K562 (cell line): ENCODE measurements at regions not wholly inside any gene's neighbourhood (a gene's known extent, or its start where the extent isn't known, plus 50 kb on each side); places are given as distances from the start of the nearest gene placed in this dataset.

Experiments
- ATAC-seq: fragments of 200-7000 bp; cut with Tn5 transposase; 3 replicates; pipeline ENCODE4 v1.9.1; 2020; ENCODE audit warnings: moderate library complexity
- BruUV-seq: library from RNA; stranded (reverse); fragments of 400-500 nt; replicated peaks from 2 replicates; lab custom pipeline; 2021; lab: Mats Ljungman, UMichigan
- CTCF ChIA-PET: fragments of 300-600 bp; formaldehyde crosslinking; extraction: SDS; loops from one replicate; lab custom pipeline; 2021; ENCODE audit warnings: low intra/inter-chr PET ratio; lab: Yijun Ruan, JAX
- POLR2A ChIA-PET: fragments of 300-600, 350-650 bp; sonication (Branson Sonifier 250); formaldehyde crosslinking; extraction: SDS; loops from one replicate; lab custom pipeline; 2021; ENCODE audit warnings: antibody characterized with exemption, inconsistent platforms; lab: Yijun Ruan, JAX
- DNase-seq, 4 experiments: peaks; one replicate each; pipeline versions ENCODE4 v3.0.0 to v3.0.0-alpha.2; 2011 to 2018; ENCODE audit warnings: low spot score in 3 of 4, mixed read lengths in 3 of 4; ENCODE audit errors: extremely low read depth in 1 of 4
- FAIRE-seq: peaks from 2 replicates; lab custom pipeline; 2011; peaks lifted over from hg19 to GRCh38; lab: Jason Lieb, UNC
- H2AFZ ChIP-seq: 2 replicates; pipeline ENCODE4 v1.6.0; 2011; ENCODE audit warnings: low read depth, low read length, control low read depth, inconsistent platforms
- H3K27ac ChIP-seq: fragments of 200-600 bp; 3 replicates; pipeline ENCODE4 v1.8.0; 2011; ENCODE audit warnings: low read depth, mild to moderate bottlenecking, control low read depth, inconsistent platforms, low read length, moderate library complexity, mixed read lengths; ENCODE audit errors: extremely low read depth
- H3K27me3 ChIP-seq, 2 experiments: fragments of 300-600 bp in 1 of 2; 2 replicates in 1 of 2; 3 replicates in 1 of 2; pipeline versions ENCODE4 v1.6.0 to v1.8.0; 2011; ENCODE audit warnings: inconsistent platforms in 2 of 2, low read length in 2 of 2, mild to moderate bottlenecking in 1 of 2, mixed read lengths in 1 of 2, moderate library complexity in 1 of 2; ENCODE audit not compliant: control insufficient read depth in 2 of 2, insufficient read depth in 2 of 2
- H3K36me3 ChIP-seq: fragments of 300-600 bp; 3 replicates; pipeline ENCODE4 v1.8.0; 2011; ENCODE audit warnings: mild to moderate bottlenecking, low read length, inconsistent platforms; ENCODE audit not compliant: control insufficient read depth, insufficient read depth
- H3K4me1 ChIP-seq, 2 experiments: fragments of 200-600 bp in 1 of 2; replicated peaks in 1 of 2; 2 replicates in 1 of 2; 3 replicates in 1 of 2; pipeline versions ENCODE4 v1.5.1 to v1.8.0; 2011; ENCODE audit warnings: inconsistent platforms in 2 of 2, low read length in 2 of 2, mild to moderate bottlenecking in 1 of 2, mixed read lengths in 1 of 2, moderate library complexity in 1 of 2; ENCODE audit not compliant: control insufficient read depth in 2 of 2, insufficient read depth in 2 of 2
- H3K4me2 ChIP-seq: 2 replicates; pipeline ENCODE4 v1.6.1; 2011; ENCODE audit warnings: low read length, control low read depth, inconsistent platforms, mixed read lengths; ENCODE audit not compliant: insufficient read depth
- H3K4me3 ChIP-seq: fragments of 200-600 bp; sonication (generic), shearing (Covaris generic); 2 replicates; pipeline ENCODE4 v1.5.1; 2016; ENCODE audit warnings: control low read depth, inconsistent platforms
- H3K79me2 ChIP-seq: fragments of 200-600 bp; 3 replicates; pipeline ENCODE4 v1.8.0; 2011; ENCODE audit warnings: low read length, inconsistent platforms; ENCODE audit not compliant: control insufficient read depth, insufficient read depth
- H3K9ac ChIP-seq, 2 experiments: 2 replicates each; pipeline versions ENCODE4 v1.6.0 to v1.6.1; 2011; ENCODE audit warnings: low read depth in 2 of 2, low read length in 2 of 2, control low read depth in 1 of 2, inconsistent platforms in 1 of 2, mild to moderate bottlenecking in 1 of 2, mixed read lengths in 1 of 2; ENCODE audit not compliant: insufficient read depth in 1 of 2
- H3K9me1 ChIP-seq: one replicate; pipeline ENCODE4 v1.6.0; 2011; ENCODE audit warnings: inconsistent platforms, mild to moderate bottlenecking, low read length, moderate library complexity; ENCODE audit not compliant: control insufficient read depth, insufficient read depth
- H3K9me3 ChIP-seq: replicated peaks from 2 replicates; pipeline ENCODE4 v1.5.1; 2011; ENCODE audit warnings: low read depth, low read length, inconsistent platforms; ENCODE audit not compliant: control insufficient read depth, insufficient read depth
- H4K20me1 ChIP-seq: replicated peaks from 2 replicates; pipeline ENCODE4 v1.6.1; 2011; ENCODE audit warnings: low read length, inconsistent platforms, mixed read lengths; ENCODE audit not compliant: control insufficient read depth, insufficient read depth
- AFF4 ChIP-seq: sonication (generic); formaldehyde crosslinking; IDR thresholded peaks from 2 replicates; pipeline ENCODE4 v1.8.0; 2023; ENCODE audit warnings: mild to moderate bottlenecking, missing genetic modification reagents
- CEBPG ChIP-seq, 3 experiments: fragments of 200-800 bp in 1 of 3; sonication (Bioruptor generic) in 1 of 3; sonication (generic) in 1 of 3; formaldehyde crosslinking in 1 of 3; IDR thresholded peaks in 2 of 3; conservative IDR thresholded peaks in 1 of 3; 2 replicates each; pipeline versions ENCODE4 v1.6.1 to v1.8.0; 2016 to 2022; ENCODE audit warnings: missing compliant biosample characterization in 2 of 3, missing genetic modification characterization in 2 of 3, mild to moderate bottlenecking in 1 of 3, missing genetic modification reagents in 1 of 3
- GABPB2 ChIP-seq: fragments of 250-450 bp; sonication (Bioruptor Pico); conservative IDR thresholded peaks from 2 replicates; pipeline ENCODE4 v1.5.1; 2021; ENCODE audit warnings: mild to moderate bottlenecking
- MAFF ChIP-seq: IDR thresholded peaks from 2 replicates; pipeline ENCODE4 v1.6.1; 2012; ENCODE audit warnings: low read length, improper control_type of control experiment
- MTA1 ChIP-seq: fragments of 450-650 bp; IDR thresholded peaks from 2 replicates; pipeline ENCODE4 v1.6.1; 2017; ENCODE audit warnings: borderline replicate concordance
- PKNOX1 ChIP-seq: fragments of 450-650 bp; IDR thresholded peaks from 2 replicates; pipeline ENCODE4 v1.6.1; 2016
- PYGO2 ChIP-seq: fragments of 450-650 bp; IDR thresholded peaks from 2 replicates; pipeline ENCODE4 v1.6.1; 2016; ENCODE audit warnings: mild to moderate bottlenecking, missing genetic modification characterization, moderate library complexity, missing compliant biosample characterization
- SRSF3 ChIP-seq: fragments of 200-400 bp; formaldehyde crosslinking; IDR thresholded peaks from 2 replicates; pipeline ENCODE4 v1.6.1; 2016; ENCODE audit warnings: mild to moderate bottlenecking, low read length, moderate library complexity; ENCODE audit not compliant: insufficient read depth
- ZBTB1 ChIP-seq: sonication (generic); formaldehyde crosslinking; IDR thresholded peaks from 2 replicates; pipeline ENCODE4 v1.8.1; 2023; ENCODE audit warnings: missing genetic modification reagents, low read depth, mild to moderate bottlenecking, borderline replicate concordance
- ZNF12 ChIP-seq: sonication (generic); formaldehyde crosslinking; IDR thresholded peaks from 2 replicates; pipeline ENCODE4 v1.4.0; 2020; ENCODE audit warnings: mild to moderate bottlenecking, missing genetic modification reagents
- ZNF24 ChIP-seq: fragments of 450-650 bp; IDR thresholded peaks from 2 replicates; pipeline ENCODE4 v1.6.1; 2016
- ZNF584 ChIP-seq: fragments of 200-800 bp; sonication (Bioruptor generic); IDR thresholded peaks from 2 replicates; pipeline ENCODE4 v1.6.1; 2016; ENCODE audit warnings: low read depth, mild to moderate bottlenecking, missing genetic modification characterization, missing compliant biosample characterization
- WGBS: fragments of 100-300 bp; shearing (Covaris generic); methylation state at CpG from one replicate; pipeline ENCODE4 v1.1.6; 2016; ENCODE audit warnings: low coverage, mixed read lengths; ENCODE audit not compliant: insufficient coverage; ENCODE audit errors: missing lambda C conversion rate; 5-methylcytosine and 5-hydroxymethylcytosine counted together
- in situ Hi-C: fragments of 300-500 bp; cut with MboI; formaldehyde crosslinking; loops from 4 replicates; pipeline ENCODE4 v1.15.0; 2018; ENCODE audit warnings: inconsistent platforms, mixed read lengths
- intact Hi-C: fragments of 100-400 bp; cut with micrococcal nuclease; formaldehyde crosslinking; loops from 2 replicates; pipeline ENCODE4 v1.14.2; 2022

- in situ Hi-C loops: no loop called here
- no peak for ATAC-seq
- WGBS: 7% methylated on average over 4 of the region's 5 CpGs
Observed at GRCh38 chr9:84129529-84129928, 148.9 kb downstream of the RMI1 start.

More at GRCh38 chr9:84129529-84129928, 148.9 kb downstream of the RMI1 start:
- Histone ChIP-seq H3K4me2 (no peak overlapping the region), H3K79me2 (no peaks in the 10 kb centered on the region), H3K9me1 (no peaks in the 10 kb centered on the region), H4K20me1 (no peaks in the 10 kb centered on the region), H3K4me1 (peaks cover 0 to 3% of the 10 kb centered on the region in 2 experiments; a peak in 2 of 5 replicates), H2AFZ (no peak overlapping the region), H3K9me3 (no peaks in the 10 kb centered on the region), H3K4me3 (no peak overlapping the region), H3K27me3 (no peaks in the 10 kb centered on the region; a peak in 1 of 5 replicates), H3K9ac (no peak overlapping the region), H3K36me3 (no peaks in the 10 kb centered on the region), H3K27ac (no peak overlapping the region)
- no peak for FAIRE-seq
- DNase-seq: no peak
- CTCF ChIA-PET: no interaction called here
- BruUV-seq: no TSS peak
- TF ChIP-seq ZNF584 (no peak), GABPB2 (CRISPR knock-in tag) (no peak), SRSF3 (no peak), PYGO2 (tag) (no peak), ZBTB1 (no peak), MAFF (no peak), PKNOX1 (no peak), MTA1 (no peak), CEBPG (CRISPR knock-in tag; IDR thresholded peaks at IDR 0.05) (no peak), CEBPG (tag; conservative IDR thresholded peaks at IDR 0.05 in 1 of 2, IDR thresholded peaks at IDR 0.05 in 1 of 2) (no peak), ZNF24 (no peak), AFF4 (CRISPR knock-in tag) (no peak), ZNF12 (CRISPR knock-in tag) (no peak)
- POLR2A ChIA-PET: no interaction called here
- intact Hi-C loops: no loop called here
